Fibroblast of lung (primary cell): ENCODE measurements at regions not wholly inside any gene's neighbourhood (a gene's known extent, or its start where the extent isn't known, plus 50 kb on each side); places are given as distances from the start of the nearest gene placed in this dataset.

Experiments
- EZH2 ChIP-seq: IDR thresholded peaks from 2 replicates; pipeline ENCODE4 v1.5.1; 2012; ENCODE audit warnings: low read length, control low read depth, mild to moderate bottlenecking; ENCODE audit errors: missing control alignments
- TF ChIP-seq, protein P1 (sequence below), 2 donors: IDR thresholded peaks in 1 of 2; conservative IDR thresholded peaks in 1 of 2; 1 replicate in 1 of 2; 2 replicates in 1 of 2; pipeline ENCODE4 v1.5.1; 2011 to 2012; ENCODE audit warnings: low read length in 2 of 2, control low read depth in 1 of 2, inconsistent platforms in 1 of 2, low read depth in 1 of 2, mild to moderate bottlenecking in 1 of 2

- TF ChIP-seq, protein P1, sequence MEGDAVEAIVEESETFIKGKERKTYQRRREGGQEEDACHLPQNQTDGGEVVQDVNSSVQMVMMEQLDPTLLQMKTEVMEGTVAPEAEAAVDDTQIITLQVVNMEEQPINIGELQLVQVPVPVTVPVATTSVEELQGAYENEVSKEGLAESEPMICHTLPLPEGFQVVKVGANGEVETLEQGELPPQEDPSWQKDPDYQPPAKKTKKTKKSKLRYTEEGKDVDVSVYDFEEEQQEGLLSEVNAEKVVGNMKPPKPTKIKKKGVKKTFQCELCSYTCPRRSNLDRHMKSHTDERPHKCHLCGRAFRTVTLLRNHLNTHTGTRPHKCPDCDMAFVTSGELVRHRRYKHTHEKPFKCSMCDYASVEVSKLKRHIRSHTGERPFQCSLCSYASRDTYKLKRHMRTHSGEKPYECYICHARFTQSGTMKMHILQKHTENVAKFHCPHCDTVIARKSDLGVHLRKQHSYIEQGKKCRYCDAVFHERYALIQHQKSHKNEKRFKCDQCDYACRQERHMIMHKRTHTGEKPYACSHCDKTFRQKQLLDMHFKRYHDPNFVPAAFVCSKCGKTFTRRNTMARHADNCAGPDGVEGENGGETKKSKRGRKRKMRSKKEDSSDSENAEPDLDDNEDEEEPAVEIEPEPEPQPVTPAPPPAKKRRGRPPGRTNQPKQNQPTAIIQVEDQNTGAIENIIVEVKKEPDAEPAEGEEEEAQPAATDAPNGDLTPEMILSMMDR (conservative IDR thresholded peaks at IDR 0.05 in 1 of 2, IDR thresholded peaks at IDR 0.05 in 1 of 2; ENCODE audit: low read depth in 1 of 2, low read length in 2 of 2) = no peak
- no peak for TF ChIP-seq EZH2
Measured at GRCh38 chr10:130387936-130388580, 251.9 kb downstream of the GLRX3 start.
